HUES48 (cell line): ENCODE measurements at regions not wholly inside any gene's neighbourhood (a gene's known extent, or its start where the extent isn't known, plus 50 kb on each side); places are given as distances from the start of the nearest gene placed in this dataset.

Source experiments
- H3K27ac ChIP-seq: one replicate; pipeline ENCODE4 v1.7.0; 2013; ENCODE audit warnings: low read depth, low read length, inconsistent platforms
- H3K27me3 ChIP-seq: 2 replicates; pipeline ENCODE4 v1.6.1; 2013; ENCODE audit warnings: mild to moderate bottlenecking, low read length; ENCODE audit not compliant: control insufficient read depth, insufficient read depth
- H3K36me3 ChIP-seq: 2 replicates; pipeline ENCODE4 v1.6.1; 2013; ENCODE audit warnings: low read length; ENCODE audit not compliant: control insufficient read depth, insufficient read depth
- H3K4me1 ChIP-seq: 2 replicates; pipeline ENCODE4 v1.6.1; 2013; ENCODE audit warnings: mild to moderate bottlenecking, low read length; ENCODE audit not compliant: control insufficient read depth, insufficient read depth
- H3K4me3 ChIP-seq: 2 replicates; pipeline ENCODE4 v1.5.1; 2013; ENCODE audit warnings: mild to moderate bottlenecking, low read depth, low read length
- H3K9ac ChIP-seq: 2 replicates; pipeline ENCODE4 v1.6.1; 2013; ENCODE audit warnings: mild to moderate bottlenecking, low read depth, low read length, moderate library complexity
- H3K9me3 ChIP-seq: 2 replicates; pipeline ENCODE4 v1.6.1; 2013; ENCODE audit warnings: low read length; ENCODE audit not compliant: control insufficient read depth, insufficient read depth

DNA sequence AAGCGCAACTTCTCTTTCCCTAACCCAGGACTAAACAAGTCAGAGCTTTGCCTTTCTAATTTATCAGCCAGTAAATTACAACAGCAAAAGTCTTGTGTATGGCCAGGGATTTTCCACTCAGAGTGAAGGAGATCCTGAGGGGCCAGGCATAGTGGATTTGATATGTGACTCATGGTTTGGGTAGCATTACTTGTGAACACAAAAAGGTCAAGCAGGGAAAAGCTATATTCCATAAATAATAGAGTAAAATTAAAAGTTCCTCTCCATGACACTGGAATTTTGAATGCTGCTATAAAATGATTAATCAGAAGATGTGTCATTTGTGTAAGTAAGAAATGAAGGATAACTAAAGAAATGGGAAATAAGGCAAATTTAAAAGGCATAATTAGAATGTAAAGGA, 284.8 kb downstream of the HLX start:
- Histone ChIP-seq H3K27me3 (no peaks in the 10 kb centered on the region), H3K36me3 (no peaks in the 10 kb centered on the region), H3K4me3 (no peak overlapping the region), H3K9me3 (no peaks in the 10 kb centered on the region), H3K4me1 (peaks cover 36% of the 10 kb centered on the region), H3K27ac (no peak overlapping the region), H3K9ac (no peak overlapping the region)

DNA sequence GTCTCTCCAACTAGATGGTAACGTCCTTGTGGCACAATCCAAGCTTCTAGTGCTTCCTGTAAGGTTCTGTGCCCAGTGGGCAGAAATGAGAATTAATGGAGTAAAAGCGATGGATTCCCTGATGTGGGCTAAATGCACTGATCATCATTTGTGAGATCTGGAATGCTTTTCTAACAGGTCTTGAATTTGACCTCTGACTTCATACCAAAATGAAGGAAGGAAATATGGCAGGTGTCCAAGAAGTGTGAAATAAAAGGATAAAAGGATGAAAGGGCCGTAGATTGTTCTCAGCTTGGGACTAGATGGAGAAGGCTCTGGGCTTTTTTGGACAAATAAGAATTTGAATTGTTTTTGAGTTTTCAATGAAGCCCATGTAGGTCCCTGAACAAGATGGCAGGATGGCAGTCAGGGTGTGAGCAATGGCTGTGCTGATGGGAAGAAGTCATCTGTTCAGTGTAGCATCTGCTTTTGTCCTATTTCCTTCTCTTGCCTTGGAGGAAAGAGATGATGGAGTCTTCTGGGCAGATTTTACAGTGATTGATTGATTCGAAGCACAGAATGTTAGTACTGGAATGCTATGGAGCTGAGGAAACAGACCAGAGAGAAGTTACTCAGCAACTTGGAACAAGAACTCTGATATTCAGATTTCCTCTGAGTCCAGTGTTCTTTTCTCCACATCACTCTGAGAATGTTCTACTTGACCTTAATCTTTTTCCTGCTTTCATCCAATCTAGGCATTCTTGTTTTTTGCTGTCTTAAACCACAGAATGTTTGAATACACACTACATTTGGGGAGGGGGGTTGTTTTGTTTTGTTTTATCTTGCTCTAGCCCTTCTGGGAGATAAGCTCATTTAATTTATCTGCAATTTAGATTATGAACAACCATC, 286.0 kb downstream of the HLX start:
- Histone ChIP-seq H3K9ac (no peak overlapping the region), H3K36me3 (no peaks in the 10 kb centered on the region), H3K27ac (no peak overlapping the region), H3K27me3 (no peaks in the 10 kb centered on the region), H3K4me3 (no peak overlapping the region), H3K9me3 (no peaks in the 10 kb centered on the region), H3K4me1 (peaks cover 47% of the 10 kb centered on the region)

DNA sequence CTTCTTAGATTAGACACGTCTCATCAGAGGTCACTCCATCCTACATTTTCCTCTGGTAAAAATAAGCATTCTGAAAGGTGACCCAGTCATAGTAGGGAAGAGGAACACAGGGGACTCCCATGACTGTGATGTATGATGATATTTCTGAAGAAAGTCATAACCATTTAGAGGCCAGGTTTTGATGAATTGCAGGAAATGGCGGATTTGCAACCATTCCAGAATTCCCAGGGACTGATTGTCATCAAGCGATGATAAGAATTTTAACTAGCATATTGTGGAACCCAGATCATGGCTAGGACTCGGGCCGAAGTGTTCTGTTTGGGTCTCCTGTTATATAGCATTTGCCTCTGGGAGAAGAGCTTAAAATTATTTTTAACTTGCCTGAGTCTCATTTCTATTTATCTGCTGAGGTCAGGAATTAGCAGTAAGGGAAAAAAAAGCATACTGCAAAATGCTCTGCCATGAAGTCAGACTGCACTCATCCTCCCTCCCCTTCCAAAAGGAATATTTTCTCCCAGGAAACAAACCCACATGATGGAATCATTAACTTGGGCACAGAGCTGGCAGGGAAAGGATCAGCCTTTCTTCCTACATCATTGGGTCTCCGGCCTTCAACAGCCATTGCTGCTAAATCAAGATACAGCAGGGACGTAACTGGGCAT, 286.7 kb downstream of the HLX start:
- peaks cover 53% of the 10 kb centered on the region for H3K4me1 ChIP-seq
- H3K36me3 ChIP-seq, result no peaks in the 10 kb centered on the region
- no peaks in the 10 kb centered on the region for H3K27me3 ChIP-seq
- H3K27ac ChIP-seq, result no peak overlapping the region
- no peak overlapping the region for H3K9ac ChIP-seq
- H3K9me3 ChIP-seq, result no peaks in the 10 kb centered on the region
- no peak overlapping the region for H3K4me3 ChIP-seq

DNA sequence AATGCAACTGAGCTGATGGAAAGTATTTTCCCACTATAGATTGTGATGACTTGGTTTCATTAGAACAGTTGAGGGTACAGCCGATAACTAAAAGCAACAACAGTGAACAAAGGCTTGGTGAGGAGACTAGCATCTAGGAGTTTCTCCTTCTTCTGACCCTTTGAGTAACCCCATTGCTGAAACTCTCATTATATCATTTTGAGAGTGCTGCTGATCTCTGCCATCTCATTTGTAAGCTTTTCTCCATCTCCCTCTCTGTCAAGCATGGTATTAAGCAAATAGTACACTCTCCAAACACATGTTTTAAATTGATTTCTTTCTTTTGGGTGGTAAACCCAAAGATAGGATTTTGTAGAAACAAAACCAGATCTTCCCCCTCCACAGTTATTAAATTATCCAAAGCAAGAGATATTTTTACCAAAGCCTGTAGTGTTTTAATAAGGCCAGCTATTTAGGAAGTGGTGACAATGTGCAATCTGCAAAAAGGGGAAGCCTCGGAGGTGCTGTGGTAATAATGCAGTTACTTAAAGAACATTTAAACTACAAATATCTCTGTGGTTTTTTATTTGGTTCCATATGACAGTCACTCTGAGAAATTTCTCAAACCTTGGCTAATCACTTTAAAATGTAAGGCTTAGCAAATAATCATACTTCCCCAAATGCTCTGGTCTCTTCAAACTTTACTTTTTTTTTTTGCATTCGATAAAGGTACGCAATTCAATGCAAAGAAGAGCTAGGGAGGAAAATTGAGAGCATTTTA, 287.5 kb downstream of the HLX start:
- H3K27me3 ChIP-seq, result no peaks in the 10 kb centered on the region
- no peak overlapping the region for H3K4me3 ChIP-seq
- peaks cover 3% of the 10 kb centered on the region for H3K9me3 ChIP-seq
- H3K4me1 ChIP-seq, result peaks cover 46% of the 10 kb centered on the region
- no peak overlapping the region for H3K9ac ChIP-seq
- H3K36me3 ChIP-seq, result no peaks in the 10 kb centered on the region
- no peak overlapping the region for H3K27ac ChIP-seq

DNA sequence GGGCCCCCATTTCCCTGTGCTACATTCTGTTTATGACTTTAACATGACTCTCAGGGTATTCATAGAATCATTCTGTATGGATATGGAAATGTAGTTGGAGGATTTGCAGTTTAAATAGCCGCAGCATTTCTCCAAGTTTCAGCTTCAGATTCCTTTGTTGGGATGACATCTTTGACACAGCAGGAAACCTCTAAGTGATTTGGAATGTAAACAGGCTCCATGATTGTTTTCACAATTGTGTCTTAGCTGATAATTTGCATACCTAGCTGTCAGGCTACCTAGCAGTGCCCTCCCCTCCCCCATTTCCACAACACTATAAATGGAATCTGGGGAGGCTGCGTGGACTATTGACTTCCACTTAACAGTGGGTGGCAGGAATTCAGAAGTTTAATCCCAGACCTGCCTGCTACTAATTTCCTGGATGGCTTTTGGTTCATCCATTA, 290.2 kb downstream of the HLX start:
- no peaks in the 10 kb centered on the region for H3K36me3 ChIP-seq
- H3K4me3 ChIP-seq, result peak overlapping the region; percentile 18; the same call in 1 of the 2 replicates
- H3K4me1 ChIP-seq, result peaks cover 37% of the 10 kb centered on the region
- H3K27ac ChIP-seq, result peak overlapping the region; percentile 93
- no peaks in the 10 kb centered on the region for H3K27me3 ChIP-seq
- H3K9ac ChIP-seq, result no peak overlapping the region
- H3K9me3 ChIP-seq, result peaks cover 5% of the 10 kb centered on the region

DNA sequence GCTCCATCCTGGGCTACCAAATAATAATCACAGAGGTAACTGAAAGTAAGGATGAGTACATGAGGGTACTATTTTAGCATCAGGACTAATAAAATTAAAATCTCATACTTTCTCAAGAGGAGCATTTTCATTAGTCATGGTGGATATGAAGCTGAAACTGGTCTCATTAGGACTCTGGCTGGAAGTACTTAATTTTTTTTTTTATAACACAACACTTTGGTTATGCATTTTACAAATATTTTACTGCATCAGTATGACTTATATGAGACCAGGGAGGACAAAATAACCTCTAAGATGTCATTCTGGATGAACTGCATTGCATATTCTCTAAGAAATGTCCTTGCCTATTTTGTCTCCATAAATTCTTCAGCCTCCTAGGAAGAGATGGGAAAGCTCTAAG, 290.9 kb downstream of the HLX start:
- no peak overlapping the region for H3K4me3 ChIP-seq
- no peaks in the 10 kb centered on the region for H3K36me3 ChIP-seq
- H3K27me3 ChIP-seq, result no peaks in the 10 kb centered on the region
- no peak overlapping the region for H3K9ac ChIP-seq
- H3K27ac ChIP-seq, result peak overlapping the region; percentile 82
- H3K9me3 ChIP-seq, result peaks cover 5% of the 10 kb centered on the region
- H3K4me1 ChIP-seq, result peaks cover 37% of the 10 kb centered on the region

GRCh38 chr1:221171768-221172167, 292.5 kb downstream of the HLX start:
- Histone ChIP-seq H3K27ac (no peak overlapping the region), H3K9ac (no peak overlapping the region), H3K27me3 (no peaks in the 10 kb centered on the region), H3K4me1 (peaks cover 37% of the 10 kb centered on the region), H3K36me3 (no peaks in the 10 kb centered on the region), H3K4me3 (no peak overlapping the region), H3K9me3 (peaks cover 5% of the 10 kb centered on the region)

GRCh38 chr1:221172841-221173240, 293.6 kb downstream of the HLX start:
- peaks cover 5% of the 10 kb centered on the region for H3K9me3 ChIP-seq
- H3K4me3 ChIP-seq, result no peak overlapping the region
- peaks cover 31% of the 10 kb centered on the region for H3K4me1 ChIP-seq

GRCh38 chr1:221174330-221174993, 295.2 kb downstream of the HLX start:
- H3K9ac ChIP-seq, result no peak overlapping the region
- no peaks in the 10 kb centered on the region for H3K27me3 ChIP-seq
- no peak overlapping the region for H3K4me3 ChIP-seq
- H3K36me3 ChIP-seq, result no peaks in the 10 kb centered on the region
- no peak overlapping the region for H3K27ac ChIP-seq
- peaks cover 18% of the 10 kb centered on the region for H3K4me1 ChIP-seq
- H3K9me3 ChIP-seq, result peaks cover 5% of the 10 kb centered on the region

More at GRCh38 chr1:221172841-221173240, 293.6 kb downstream of the HLX start:
- no peaks in the 10 kb centered on the region for H3K27me3 ChIP-seq
- H3K9ac ChIP-seq, result no peak overlapping the region
- no peaks in the 10 kb centered on the region for H3K36me3 ChIP-seq
- H3K27ac ChIP-seq, result no peak overlapping the region

DNA sequence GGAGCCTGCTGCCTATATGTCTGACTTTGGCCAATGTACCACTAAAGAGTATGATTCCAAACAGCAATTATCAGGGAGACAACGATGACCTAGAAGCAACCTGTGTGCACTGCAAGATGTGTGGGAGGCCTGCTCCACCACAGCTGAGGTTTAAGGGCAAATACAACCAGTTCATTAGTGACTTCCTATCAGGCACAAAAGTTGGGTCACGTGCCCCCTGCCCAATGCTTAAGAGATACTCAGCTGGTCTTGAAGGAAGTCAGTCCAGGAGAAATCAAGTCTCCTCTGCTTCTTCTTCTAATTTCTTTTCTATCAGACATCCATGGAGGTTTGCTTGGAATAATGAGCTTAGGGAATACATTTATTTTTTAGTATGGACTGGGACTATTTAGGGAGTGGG, 296.0 kb downstream of the HLX start:
- Histone ChIP-seq H3K4me1 (peaks cover 11% of the 10 kb centered on the region), H3K9me3 (peaks cover 5% of the 10 kb centered on the region), H3K27ac (no peak overlapping the region), H3K27me3 (no peaks in the 10 kb centered on the region), H3K9ac (no peak overlapping the region), H3K4me3 (no peak overlapping the region), H3K36me3 (no peaks in the 10 kb centered on the region)
